OCI-LY7 (cell line): ENCODE measurements at regions not wholly inside any gene's neighbourhood (a gene's known extent, or its start where the extent isn't known, plus 50 kb on each side); places are given as distances from the start of the nearest gene placed in this dataset.

Source experiments
- EZH2phosphoT487 ChIP-seq: fragments of 200-600 bp; sonication (generic); IDR thresholded peaks from 2 replicates; pipeline ENCODE4 v1.6.1; 2018; ENCODE audit warnings: low read depth, borderline replicate concordance, mild to moderate bottlenecking, mixed run types, antibody characterized with exemption, low read length, moderate library complexity, mixed read lengths
- TF ChIP-seq, protein P1 (sequence below): fragments of 200-600 bp; sonication (generic); conservative IDR thresholded peaks from 2 replicates; pipeline ENCODE4 v1.5.1; 2014; ENCODE audit warnings: mild to moderate bottlenecking, antibody characterized with exemption, low read length, moderate library complexity, mixed read lengths

DNA sequence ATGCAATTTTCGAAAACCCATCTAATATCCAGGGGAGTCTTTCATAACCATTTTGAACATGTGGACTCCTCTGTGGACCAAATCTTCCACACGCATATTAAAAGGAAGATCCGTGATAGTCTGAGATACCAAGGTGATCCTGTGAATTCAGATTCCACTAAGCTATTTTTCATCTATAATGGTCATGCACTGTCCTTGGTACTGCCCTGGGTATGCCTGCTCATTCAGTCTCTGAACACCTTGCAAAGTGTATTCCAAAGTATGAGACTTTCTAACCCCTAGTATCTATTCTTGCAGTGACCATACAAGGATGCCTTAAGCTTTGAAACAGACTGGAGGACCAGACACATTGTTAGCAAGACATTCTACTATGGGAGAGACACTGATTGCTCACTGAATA lies 217.6 kb upstream of the CCDC150 start:
- TF ChIP-seq, protein P1, sequence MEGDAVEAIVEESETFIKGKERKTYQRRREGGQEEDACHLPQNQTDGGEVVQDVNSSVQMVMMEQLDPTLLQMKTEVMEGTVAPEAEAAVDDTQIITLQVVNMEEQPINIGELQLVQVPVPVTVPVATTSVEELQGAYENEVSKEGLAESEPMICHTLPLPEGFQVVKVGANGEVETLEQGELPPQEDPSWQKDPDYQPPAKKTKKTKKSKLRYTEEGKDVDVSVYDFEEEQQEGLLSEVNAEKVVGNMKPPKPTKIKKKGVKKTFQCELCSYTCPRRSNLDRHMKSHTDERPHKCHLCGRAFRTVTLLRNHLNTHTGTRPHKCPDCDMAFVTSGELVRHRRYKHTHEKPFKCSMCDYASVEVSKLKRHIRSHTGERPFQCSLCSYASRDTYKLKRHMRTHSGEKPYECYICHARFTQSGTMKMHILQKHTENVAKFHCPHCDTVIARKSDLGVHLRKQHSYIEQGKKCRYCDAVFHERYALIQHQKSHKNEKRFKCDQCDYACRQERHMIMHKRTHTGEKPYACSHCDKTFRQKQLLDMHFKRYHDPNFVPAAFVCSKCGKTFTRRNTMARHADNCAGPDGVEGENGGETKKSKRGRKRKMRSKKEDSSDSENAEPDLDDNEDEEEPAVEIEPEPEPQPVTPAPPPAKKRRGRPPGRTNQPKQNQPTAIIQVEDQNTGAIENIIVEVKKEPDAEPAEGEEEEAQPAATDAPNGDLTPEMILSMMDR: no peak
- TF ChIP-seq EZH2phosphoT487: no peak
